ENCODE measurements at regions not wholly inside any gene's neighbourhood (a gene's known extent, or its start where the extent isn't known, plus 50 kb on each side); places are given as distances from the start of the nearest gene placed in this dataset.

DNA sequence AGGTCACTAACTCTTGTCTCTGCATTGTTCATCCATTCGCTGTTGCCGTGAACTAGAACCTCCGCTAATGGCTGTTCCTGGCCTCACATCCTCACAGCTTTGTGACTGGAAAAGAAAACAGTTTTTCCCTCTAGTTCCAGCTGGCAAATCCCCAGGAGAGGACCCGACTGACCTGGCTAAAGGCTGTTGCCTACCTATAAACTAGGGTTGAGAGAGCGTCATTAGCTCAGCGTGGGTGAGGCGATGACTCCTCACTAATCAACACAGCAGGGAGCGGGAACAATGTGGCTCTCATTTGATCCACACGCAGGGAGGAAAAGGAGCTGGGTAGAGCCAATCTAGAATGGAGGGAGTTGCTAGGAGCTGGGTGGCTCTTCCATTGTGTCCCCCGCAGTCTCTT lies 282.1 kb upstream of the IRX5 start (continued):
- TF ChIP-seq PRDM2 (tag by site-specific recombination; IDR thresholded peaks at IDR 0.05; ENCODE audit: borderline replicate concordance) (no peak), ZNF473 (tag by site-specific recombination; IDR thresholded peaks at IDR 0.05) (no peak), ZNF48 (tag by site-specific recombination; IDR thresholded peaks at IDR 0.05) (no peak), ZNF426 (tag by site-specific recombination; IDR thresholded peaks at IDR 0.05) (no peak), PRDM6 (tag by site-specific recombination; IDR thresholded peaks at IDR 0.05) (no peak), ZNF341 (tag by site-specific recombination; IDR thresholded peaks at IDR 0.05; ENCODE audit: low read depth) (peak; percentile 85), ZNF423 (tag by site-specific recombination; IDR thresholded peaks at IDR 0.05) (no peak), HIC1 (tag by site-specific recombination; IDR thresholded peaks at IDR 0.05) (no peak), ZNF132 (tag by site-specific recombination; IDR thresholded peaks at IDR 0.05; ENCODE audit: borderline replicate concordance) (no peak), ZIC2 (tag by site-specific recombination; IDR thresholded peaks at IDR 0.05) (peak; percentile 78), ZNF146 (tag by site-specific recombination; IDR thresholded peaks at IDR 0.05) (no peak), ZNF629 (tag by site-specific recombination; IDR thresholded peaks at IDR 0.05) (no peak), ZNF223 (tag by site-specific recombination; IDR thresholded peaks at IDR 0.05) (no peak), ZNF777 (tag by site-specific recombination; IDR thresholded peaks at IDR 0.05; ENCODE audit: borderline replicate concordance) (no peak)

DNA sequence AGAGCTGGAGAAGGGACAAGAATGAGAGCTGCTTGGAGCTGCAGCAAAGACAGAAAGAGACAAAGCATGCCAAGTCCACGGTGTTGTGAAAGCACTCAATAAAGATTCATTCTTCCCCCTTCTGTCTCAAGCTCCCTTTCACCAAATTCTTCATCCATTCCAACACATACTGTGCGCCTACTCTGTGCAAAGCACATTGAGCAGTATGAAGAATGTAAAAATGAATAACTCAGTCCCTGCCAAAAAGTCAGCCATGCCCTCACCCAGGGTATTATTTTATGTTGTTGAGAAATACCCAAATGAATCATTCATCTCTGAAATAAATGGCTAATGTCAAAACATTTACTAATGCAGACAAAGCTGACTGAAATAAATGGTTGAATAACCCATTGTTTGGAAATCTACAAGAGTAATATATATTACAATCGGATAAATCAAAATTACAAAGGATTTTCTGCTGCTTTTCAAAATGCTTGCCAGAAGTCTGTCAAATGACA lies 282.9 kb upstream of the IRX5 start:
- no peaks in the 10 kb centered on the region for H3K36me3 ChIP-seq (ENCODE audit: control insufficient read depth in 2 of 2, insufficient read depth in 1 of 2, low read length in 2 of 2)
- ChIA-PET POLR2A (no interaction called here), CTCF (interaction anchor here (1.4 kb wide), 1 partner anchor 13 kb away, joined by 4 read pairs; no protein-coding TSS in a partner anchor)
- no peaks in the 10 kb centered on the region for H3K9me3 ChIP-seq (ENCODE audit: control insufficient read depth, insufficient read depth, low read depth, low read length)
- H3K27ac ChIP-seq (ENCODE audit: extremely low read depth, low read depth, low read length) = no peak overlapping the region
- H3K4me3 ChIP-seq (ENCODE audit: low read depth, low read length) = no peak overlapping the region
- TF ChIP-seq SALL2 (tag by site-specific recombination; IDR thresholded peaks at IDR 0.05; ENCODE audit: borderline replicate concordance) (no peak), ZNF16 (tag by site-specific recombination; IDR thresholded peaks at IDR 0.05; ENCODE audit: low read depth) (no peak), ZNF621 (tag by site-specific recombination; IDR thresholded peaks at IDR 0.05) (no peak), TSHZ1 (tag by site-specific recombination; IDR thresholded peaks at IDR 0.05; ENCODE audit: borderline replicate concordance) (no peak)
- H3K4me1 ChIP-seq (ENCODE audit: control insufficient read depth, insufficient read depth, low read length) = no peaks in the 10 kb centered on the region; the same call in 1 of the 2 replicates
